H9 (cell line): ENCODE measurements at regions not wholly inside any gene's neighbourhood (a gene's known extent, or its start where the extent isn't known, plus 50 kb on each side); places are given as distances from the start of the nearest gene placed in this dataset.

Experiments used
- DNase-seq: peaks from one replicate; pipeline ENCODE4 v3.0.0-alpha.2; 2017
- H2AFZ ChIP-seq: one replicate; pipeline ENCODE4 v1.6.1; 2013; ENCODE audit warnings: mild to moderate bottlenecking, low read length, control low read depth, moderate library complexity
- H2AK5ac ChIP-seq: 2 replicates; pipeline ENCODE4 v1.6.1; 2013; ENCODE audit warnings: low read length, control low read depth, mixed read lengths; ENCODE audit not compliant: insufficient read length
- H2BK120ac ChIP-seq: one replicate; pipeline ENCODE4 v1.6.1; 2013; ENCODE audit warnings: low read depth, mild to moderate bottlenecking, low read length, control low read depth, inconsistent platforms; ENCODE audit not compliant: poor library complexity, severe bottlenecking
- H2BK12ac ChIP-seq: 2 replicates; pipeline ENCODE4 v1.6.1; 2013; ENCODE audit warnings: low read length, control low read depth, mixed read lengths, low read depth; ENCODE audit not compliant: insufficient read length
- H2BK15ac ChIP-seq: 2 replicates; pipeline ENCODE4 v1.6.1; 2013; ENCODE audit warnings: low read depth, low read length, control low read depth
- H2BK20ac ChIP-seq: one replicate; pipeline ENCODE4 v1.6.1; 2013; ENCODE audit warnings: low read depth, mild to moderate bottlenecking, low read length, control low read depth, inconsistent platforms; ENCODE audit not compliant: poor library complexity, severe bottlenecking
- H2BK5ac ChIP-seq: 2 replicates; pipeline ENCODE4 v1.6.1; 2013; ENCODE audit warnings: low read length, control low read depth, mixed read lengths; ENCODE audit not compliant: insufficient read length
- H3K14ac ChIP-seq: 2 replicates; pipeline ENCODE4 v1.6.1; 2013; ENCODE audit warnings: low read length, control low read depth; ENCODE audit not compliant: insufficient read depth
- H3K18ac ChIP-seq: 2 replicates; pipeline ENCODE4 v1.6.1; 2013; ENCODE audit warnings: low read depth, mild to moderate bottlenecking, mixed read lengths, low read length, control low read depth; ENCODE audit not compliant: insufficient read length
- H3K23ac ChIP-seq: 2 replicates; pipeline ENCODE4 v1.6.1; 2013; ENCODE audit warnings: low read length, control low read depth, mixed read lengths, low read depth; ENCODE audit not compliant: insufficient read length
- H3K23me2 ChIP-seq: 2 replicates; pipeline ENCODE4 v1.6.1; 2013; ENCODE audit warnings: low read depth, mild to moderate bottlenecking, mixed read lengths, low read length, control low read depth; ENCODE audit not compliant: insufficient read length, poor library complexity, severe bottlenecking
- H3K27ac ChIP-seq: 2 replicates; pipeline ENCODE4 v1.5.1; 2013; ENCODE audit warnings: low read length, control low read depth, mixed read lengths, low read depth; ENCODE audit not compliant: insufficient read length
- H3K27me3 ChIP-seq: 2 replicates; pipeline ENCODE4 v1.6.1; 2013; ENCODE audit warnings: low read length, control low read depth, inconsistent platforms; ENCODE audit not compliant: insufficient read depth
- H3K4ac ChIP-seq: 2 replicates; pipeline ENCODE4 v1.6.1; 2013; ENCODE audit warnings: low read depth, mild to moderate bottlenecking, control low read depth, inconsistent platforms, low read length, moderate library complexity
- H3K4me1 ChIP-seq: 2 replicates; pipeline ENCODE4 v1.6.1; 2013; ENCODE audit warnings: low read length, control low read depth, inconsistent platforms; ENCODE audit not compliant: insufficient read depth
- H3K4me2 ChIP-seq: 2 replicates; pipeline ENCODE4 v1.6.1; 2013; ENCODE audit warnings: low read length, control low read depth, mixed read lengths; ENCODE audit not compliant: insufficient read length, insufficient read depth
- H3K56ac ChIP-seq: 2 replicates; pipeline ENCODE4 v1.6.1; 2013; ENCODE audit warnings: low read depth, mild to moderate bottlenecking, mixed read lengths, low read length, control low read depth; ENCODE audit not compliant: insufficient read length
- H3K79me1 ChIP-seq: 2 replicates; pipeline ENCODE4 v1.6.1; 2013; ENCODE audit warnings: low read depth, mild to moderate bottlenecking, moderate library complexity, low read length, control low read depth, inconsistent platforms; ENCODE audit not compliant: insufficient read depth, poor library complexity, severe bottlenecking
- H3K79me2 ChIP-seq: 2 replicates; pipeline ENCODE4 v1.6.1; 2013; ENCODE audit warnings: low read length, control low read depth, inconsistent platforms; ENCODE audit not compliant: insufficient read depth
- H3K9ac ChIP-seq: 2 replicates; pipeline ENCODE4 v1.6.1; 2013; ENCODE audit warnings: low read length, control low read depth, mixed read lengths; ENCODE audit not compliant: insufficient read length; ENCODE audit errors: extremely low read depth
- H3K9me3 ChIP-seq: one replicate; pipeline ENCODE4 v1.6.1; 2013; ENCODE audit warnings: low read depth, low read length, inconsistent platforms; ENCODE audit not compliant: control insufficient read depth
- H3T11ph ChIP-seq: one replicate; pipeline ENCODE4 v1.6.1; 2013; ENCODE audit warnings: mild to moderate bottlenecking, low read length, control low read depth, inconsistent platforms
- H4K20me1 ChIP-seq: one replicate; pipeline ENCODE4 v1.6.1; 2013; ENCODE audit not compliant: control insufficient read depth, insufficient read length, insufficient read depth
- H4K5ac ChIP-seq: 2 replicates; pipeline ENCODE4 v1.6.1; 2013; ENCODE audit warnings: low read depth, mild to moderate bottlenecking, mixed read lengths, low read length, control low read depth; ENCODE audit not compliant: insufficient read length
- H4K8ac ChIP-seq: replicated peaks from 2 replicates; pipeline ENCODE4 v1.6.1; 2013; ENCODE audit warnings: low read length, control low read depth, mixed read lengths, low read depth; ENCODE audit not compliant: insufficient read length
- H4K91ac ChIP-seq: 2 replicates; pipeline ENCODE4 v1.6.1; 2013; ENCODE audit warnings: low read depth, mild to moderate bottlenecking, moderate library complexity, mixed read lengths, low read length, control low read depth; ENCODE audit not compliant: insufficient read length
- H3K27ac Mint-ChIP-seq, 3 experiments: 2 replicates in 2 of 3; 3 replicates in 1 of 3; pipeline ENCODE4 v1.8.0; 2020 to 2021; ENCODE audit warnings: mixed read lengths in 3 of 3, mild to moderate bottlenecking in 1 of 3, moderate library complexity in 1 of 3
- H3K27me3 Mint-ChIP-seq: 2 replicates; pipeline ENCODE4 v1.8.0; 2021; ENCODE audit warnings: low read depth, mild to moderate bottlenecking, moderate library complexity, mixed read lengths
- H3K36me3 Mint-ChIP-seq, 3 experiments: 2 replicates in 2 of 3; 3 replicates in 1 of 3; pipeline ENCODE4 v1.8.0; 2020 to 2021; ENCODE audit warnings: low read depth in 3 of 3, mixed read lengths in 3 of 3; ENCODE audit not compliant: insufficient read depth in 1 of 3
- H3K4me1 Mint-ChIP-seq, 2 experiments: 2 replicates each; pipeline ENCODE4 v1.8.0; 2020; ENCODE audit warnings: mixed read lengths in 2 of 2
- H3K4me3 Mint-ChIP-seq, 2 experiments: 2 replicates in 1 of 2; 3 replicates in 1 of 2; pipeline ENCODE4 v1.8.0; 2020 to 2021; ENCODE audit warnings: mild to moderate bottlenecking in 2 of 2, mixed read lengths in 2 of 2, moderate library complexity in 1 of 2
- H3K9me3 Mint-ChIP-seq, 2 experiments: 2 replicates in 1 of 2; 3 replicates in 1 of 2; pipeline ENCODE4 v1.8.0; 2020; ENCODE audit warnings: mild to moderate bottlenecking in 2 of 2, mixed read lengths in 2 of 2, moderate library complexity in 1 of 2
- WGBS: extraction: QIAGEN DNeasy Blood & Tissue Kit; methylation state at CpG from one replicate; pipeline ENCODE4 v1.1.7; 2013; ENCODE audit warnings: missing lambda C conversion rate, low lambda C conversion rate, mixed read lengths; ENCODE audit not compliant: insufficient read length; ENCODE audit errors: extremely low coverage; 5-methylcytosine and 5-hydroxymethylcytosine counted together
- TF ChIP-seq, protein P1 (sequence below): fragments of 200-600 bp; sonication (generic); conservative IDR thresholded peaks from 3 replicates; pipeline ENCODE4 v1.8.0; 2021; ENCODE audit warnings: antibody characterized with exemption, mild to moderate bottlenecking

DNA sequence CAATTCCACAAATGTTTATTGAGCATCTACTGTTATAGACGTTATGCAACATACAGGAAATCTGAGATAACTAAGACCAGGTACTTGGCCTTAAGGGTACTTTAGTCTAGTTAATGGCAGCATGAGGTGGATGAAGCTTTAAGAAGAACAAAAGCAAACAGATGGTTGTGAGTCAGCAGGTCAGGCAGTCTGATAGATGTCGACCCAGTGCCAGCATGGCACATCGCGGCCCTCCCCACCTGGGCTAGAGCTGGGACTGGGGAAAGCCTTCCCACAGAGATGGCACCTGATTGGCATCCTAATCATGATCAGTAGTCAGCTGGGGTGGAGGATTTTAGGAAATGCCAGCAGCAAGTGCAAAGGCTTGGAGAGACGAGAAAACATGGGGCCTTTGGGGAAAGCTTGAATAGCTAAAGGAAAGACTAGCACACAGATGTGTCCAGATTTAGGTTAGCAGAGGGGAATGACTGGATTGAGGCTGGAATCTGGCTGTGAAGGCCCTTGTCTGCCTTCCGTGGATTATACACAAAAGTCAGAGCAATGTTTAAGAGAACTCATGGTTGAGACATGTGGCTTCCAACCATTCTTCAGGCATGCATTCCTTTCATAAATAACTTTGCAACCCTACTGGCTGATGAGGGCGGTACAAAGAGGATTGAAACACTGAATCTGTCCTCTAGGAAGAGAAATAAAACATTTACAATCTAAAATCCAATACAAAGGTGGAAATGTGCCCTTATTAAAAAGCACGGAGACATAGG is 395.4 kb upstream of the WWC1 start:
- no peak overlapping the region for H3K18ac ChIP-seq
- no peaks in the 10 kb centered on the region; the same call in 1 of the 2 replicates for H3K27me3 Mint-ChIP-seq

More for the DNA sequence above, 395.4 kb upstream of the WWC1 start:
- H2BK12ac ChIP-seq: no peak overlapping the region
- H3T11ph ChIP-seq: no peak overlapping the region
- no CpG with 5 or more reads among the region's 8 CpGs for WGBS
- H2AFZ ChIP-seq: no peak overlapping the region
- H2BK20ac ChIP-seq: no peak overlapping the region
- DNase-seq: no peak
- H3K4me2 ChIP-seq: no peak overlapping the region
- no peak overlapping the region for H2BK5ac ChIP-seq
- peaks cover 47% of the 10 kb centered on the region in 2 experiments for H3K4me1 Mint-ChIP-seq
- no peaks in the 10 kb centered on the region for H3K9me3 ChIP-seq
- no peaks in the 10 kb centered on the region for H3K23me2 ChIP-seq
- H3K56ac ChIP-seq: no peak overlapping the region
- H3K9me3 Mint-ChIP-seq: no peaks in the 10 kb centered on the region
- H3K27me3 ChIP-seq: no peaks in the 10 kb centered on the region
- H3K79me2 ChIP-seq: no peaks in the 10 kb centered on the region
- peaks cover 12% of the 10 kb centered on the region for H3K4me1 ChIP-seq
- no peaks in the 10 kb centered on the region for H3K36me3 Mint-ChIP-seq
- H2AK5ac ChIP-seq: no peak overlapping the region
- no peak overlapping the region for H2BK15ac ChIP-seq
- no peak overlapping the region for H2BK120ac ChIP-seq
- H3K9ac ChIP-seq: no peak overlapping the region
- no peak overlapping the region for H3K23ac ChIP-seq
- H4K91ac ChIP-seq: no peak overlapping the region
- H3K14ac ChIP-seq: no peak overlapping the region
- no peak overlapping the region for H4K8ac ChIP-seq
- H4K20me1 ChIP-seq: no peaks in the 10 kb centered on the region
- TF ChIP-seq, protein P1, sequence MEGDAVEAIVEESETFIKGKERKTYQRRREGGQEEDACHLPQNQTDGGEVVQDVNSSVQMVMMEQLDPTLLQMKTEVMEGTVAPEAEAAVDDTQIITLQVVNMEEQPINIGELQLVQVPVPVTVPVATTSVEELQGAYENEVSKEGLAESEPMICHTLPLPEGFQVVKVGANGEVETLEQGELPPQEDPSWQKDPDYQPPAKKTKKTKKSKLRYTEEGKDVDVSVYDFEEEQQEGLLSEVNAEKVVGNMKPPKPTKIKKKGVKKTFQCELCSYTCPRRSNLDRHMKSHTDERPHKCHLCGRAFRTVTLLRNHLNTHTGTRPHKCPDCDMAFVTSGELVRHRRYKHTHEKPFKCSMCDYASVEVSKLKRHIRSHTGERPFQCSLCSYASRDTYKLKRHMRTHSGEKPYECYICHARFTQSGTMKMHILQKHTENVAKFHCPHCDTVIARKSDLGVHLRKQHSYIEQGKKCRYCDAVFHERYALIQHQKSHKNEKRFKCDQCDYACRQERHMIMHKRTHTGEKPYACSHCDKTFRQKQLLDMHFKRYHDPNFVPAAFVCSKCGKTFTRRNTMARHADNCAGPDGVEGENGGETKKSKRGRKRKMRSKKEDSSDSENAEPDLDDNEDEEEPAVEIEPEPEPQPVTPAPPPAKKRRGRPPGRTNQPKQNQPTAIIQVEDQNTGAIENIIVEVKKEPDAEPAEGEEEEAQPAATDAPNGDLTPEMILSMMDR: no peak
- H3K4ac ChIP-seq: no peak overlapping the region
- no peak overlapping the region for H3K4me3 Mint-ChIP-seq
- H3K27ac Mint-ChIP-seq: peak overlapping the region in 2 of 3 experiments; percentile 7 to 52; a peak in 1 of 7 replicates
- H3K27ac ChIP-seq: no peak overlapping the region
- no peaks in the 10 kb centered on the region for H3K79me1 ChIP-seq
- H4K5ac ChIP-seq: no peak overlapping the region
